Osteoblast (primary cell): ENCODE measurements at regions not wholly inside any gene's neighbourhood (a gene's known extent, or its start where the extent isn't known, plus 50 kb on each side); places are given as distances from the start of the nearest gene placed in this dataset.
A peak's percentile ranks its signal among the peaks of the same experiment; 100 is the strongest.
"Not testable (repeated sequence)": the region's sequence is repeated elsewhere in the genome, so short reads cannot be mapped to it uniquely, and the experiment has no call there.

Experiments
- DNase-seq: peaks from one replicate; pipeline ENCODE4 v3.0.0; 2011; ENCODE audit warnings: low spot score, mixed read lengths; ENCODE audit not compliant: insufficient read length; ENCODE audit errors: missing footprints
- H2AFZ ChIP-seq: 2 replicates; pipeline ENCODE4 v1.6.0; 2011; ENCODE audit warnings: mild to moderate bottlenecking, low read length
- H3K27ac ChIP-seq: 2 replicates; pipeline ENCODE4 v1.5.1; 2011; ENCODE audit warnings: mild to moderate bottlenecking, low read depth, low read length, moderate library complexity
- H3K27me3 ChIP-seq: 2 replicates; pipeline ENCODE4 v1.6.0; 2012; ENCODE audit warnings: mild to moderate bottlenecking, control low read depth, inconsistent platforms, low read length, moderate library complexity; ENCODE audit not compliant: insufficient read depth
- H3K36me3 ChIP-seq: 2 replicates; pipeline ENCODE4 v1.5.1; 2011; ENCODE audit warnings: mild to moderate bottlenecking, low read length, control low read depth, moderate library complexity; ENCODE audit not compliant: insufficient read depth
- H3K4me1 ChIP-seq: 2 replicates; pipeline ENCODE4 v1.5.1; 2011; ENCODE audit warnings: mild to moderate bottlenecking, low read length, control low read depth, moderate library complexity; ENCODE audit not compliant: insufficient read depth
- H3K4me2 ChIP-seq: 2 replicates; pipeline ENCODE4 v1.6.0; 2011; ENCODE audit warnings: mild to moderate bottlenecking, low read length; ENCODE audit not compliant: insufficient read depth
- H3K4me3 ChIP-seq: fragments of 200-600 bp; sonication (generic); 3 replicates; pipeline ENCODE4 v1.5.1; 2012; ENCODE audit warnings: mild to moderate bottlenecking, low read length, inconsistent platforms; ENCODE audit not compliant: insufficient read depth
- H3K79me2 ChIP-seq: 2 replicates; pipeline ENCODE4 v1.6.0; 2012; ENCODE audit warnings: mild to moderate bottlenecking, low read length, control low read depth, inconsistent platforms; ENCODE audit not compliant: insufficient read depth
- H3K9me3 ChIP-seq: 2 replicates; pipeline ENCODE4 v1.5.1; 2011; ENCODE audit warnings: low read depth, low read length, control low read depth
- H4K20me1 ChIP-seq: 2 replicates; pipeline ENCODE4 v1.6.0; 2012; ENCODE audit warnings: mild to moderate bottlenecking, low read length, control low read depth; ENCODE audit not compliant: insufficient read depth
- CTCF ChIP-seq: IDR thresholded peaks from 2 replicates; pipeline ENCODE4 v1.5.1; 2011; ENCODE audit warnings: mild to moderate bottlenecking, low read depth, low read length, moderate library complexity; ENCODE audit errors: extremely low read depth

DNA sequence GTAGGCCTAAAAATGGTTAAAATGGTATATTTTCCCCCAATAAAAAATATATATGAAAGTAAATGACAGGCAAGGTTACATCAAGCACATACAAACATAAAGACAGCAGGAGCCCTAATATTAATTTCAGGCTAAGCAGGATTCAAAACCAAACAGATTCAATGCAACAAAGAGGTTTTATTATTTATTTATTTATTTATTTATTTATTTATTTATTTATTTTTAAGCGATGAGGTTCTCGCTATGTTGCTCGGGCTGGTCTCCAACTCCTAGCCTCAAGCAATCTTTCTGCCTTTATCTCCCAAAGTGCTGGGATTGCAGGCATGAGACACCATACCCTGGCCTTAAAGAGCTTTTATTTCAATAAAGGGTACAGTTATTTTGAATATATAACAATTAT is 106.4 kb upstream of the SHB start:
- Histone ChIP-seq H3K4me1 (no peaks in the 10 kb centered on the region), H3K79me2 (no peaks in the 10 kb centered on the region), H2AFZ (no peak overlapping the region), H3K36me3 (no peaks in the 10 kb centered on the region), H4K20me1 (no peaks in the 10 kb centered on the region), H3K4me3 (no peak overlapping the region), H3K4me2 (no peak overlapping the region), H3K27ac (no peak overlapping the region), H3K27me3 (peaks cover 4% of the 10 kb centered on the region), H3K9me3 (peaks cover 2% of the 10 kb centered on the region)
- DNase-seq: no peak
- TF ChIP-seq CTCF: no peak

DNA sequence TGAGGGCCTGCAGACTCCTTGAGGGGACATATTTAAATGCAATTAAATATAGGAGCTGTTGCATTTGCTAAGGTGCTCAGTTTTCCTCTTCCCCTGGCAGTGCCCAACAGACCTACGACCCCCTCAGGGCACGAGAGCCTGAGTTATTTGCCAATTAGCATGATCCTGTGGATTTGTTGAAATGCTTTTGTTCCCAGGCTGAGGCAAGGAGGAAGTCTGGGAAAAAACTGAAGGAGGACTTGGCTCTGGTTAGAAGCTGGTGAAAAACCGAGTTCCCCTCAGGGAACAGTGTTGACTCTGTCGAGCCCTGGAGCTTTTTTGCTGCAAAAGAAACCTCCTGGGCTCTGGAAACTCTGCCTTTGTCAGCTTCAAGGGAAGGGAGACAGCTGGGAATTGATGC is 103.6 kb upstream of the SHB start:
- Histone ChIP-seq H3K4me3 (no peak overlapping the region), H3K79me2 (no peaks in the 10 kb centered on the region), H3K36me3 (no peaks in the 10 kb centered on the region), H3K4me2 (no peak overlapping the region), H3K27me3 (peaks cover 4% of the 10 kb centered on the region), H3K9me3 (peaks cover 3% of the 10 kb centered on the region), H2AFZ (no peak overlapping the region), H3K27ac (no peak overlapping the region), H4K20me1 (no peaks in the 10 kb centered on the region), H3K4me1 (no peaks in the 10 kb centered on the region)
- DNase-seq: peak; percentile 30
- no peak for TF ChIP-seq CTCF

DNA sequence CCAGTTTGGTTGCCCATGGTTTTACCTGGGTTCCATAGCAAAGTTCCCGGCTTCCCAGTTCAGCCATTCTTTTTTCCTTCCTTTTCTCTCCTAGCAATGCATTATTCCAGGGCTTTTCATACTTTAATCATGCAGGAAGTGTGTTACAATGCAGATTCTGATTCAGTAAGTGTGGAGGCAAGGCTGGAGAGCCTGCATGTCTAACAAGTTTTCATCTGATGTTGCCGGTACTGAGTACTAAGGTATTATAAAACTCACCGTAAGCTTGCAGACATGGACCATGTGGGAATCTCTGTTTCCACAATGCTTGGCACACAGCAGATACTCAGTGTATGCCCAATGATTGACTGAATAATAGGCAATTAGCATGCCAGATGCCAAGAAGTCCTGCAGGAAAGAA is 102.9 kb upstream of the SHB start:
- no peak overlapping the region for H3K4me2 ChIP-seq
- TF ChIP-seq CTCF: no peak
- peak; percentile 29 for DNase-seq

GRCh38 chr9:38171538-38171884 is 102.5 kb upstream of the SHB start:
- no peak overlapping the region for H2AFZ ChIP-seq
- H3K4me1 ChIP-seq: no peaks in the 10 kb centered on the region
- H3K4me3 ChIP-seq: no peak overlapping the region
- no peaks in the 10 kb centered on the region for H3K36me3 ChIP-seq
- H3K27ac ChIP-seq: no peak overlapping the region
- peaks cover 4% of the 10 kb centered on the region for H3K27me3 ChIP-seq
- no peak for TF ChIP-seq CTCF
- H3K9me3 ChIP-seq: peaks cover 3% of the 10 kb centered on the region
- no peak for DNase-seq
- H3K79me2 ChIP-seq: no peaks in the 10 kb centered on the region
- no peaks in the 10 kb centered on the region for H4K20me1 ChIP-seq
- H3K4me2 ChIP-seq: no peak overlapping the region

More for the DNA sequence above, 102.9 kb upstream of the SHB start:
- Histone ChIP-seq H3K79me2 (no peaks in the 10 kb centered on the region), H4K20me1 (no peaks in the 10 kb centered on the region), H3K27me3 (peaks cover 4% of the 10 kb centered on the region), H2AFZ (no peak overlapping the region), H3K9me3 (peaks cover 3% of the 10 kb centered on the region), H3K27ac (no peak overlapping the region), H3K4me3 (no peak overlapping the region), H3K4me1 (no peaks in the 10 kb centered on the region), H3K36me3 (no peaks in the 10 kb centered on the region)

- not testable (repeated sequence) for H3K4me1 ChIP-seq, H3K27me3 ChIP-seq, H2AFZ ChIP-seq, H4K20me1 ChIP-seq, H3K79me2 ChIP-seq, H3K9me3 ChIP-seq, H3K4me3 ChIP-seq, H3K27ac ChIP-seq, H3K4me2 ChIP-seq, H3K36me3 ChIP-seq
- DNase-seq: peak; percentile 66
Observed at GRCh38 chr9:38170763-38171537, 101.9 kb upstream of the SHB start.

GRCh38 chr9:38170155-38170554 is 101.1 kb upstream of the SHB start:
- H3K9me3 ChIP-seq, H3K27me3 ChIP-seq, H3K4me3 ChIP-seq, H3K27ac ChIP-seq, H3K36me3 ChIP-seq, H3K4me1 ChIP-seq, H2AFZ ChIP-seq, DNase-seq, H3K4me2 ChIP-seq, H4K20me1 ChIP-seq, H3K79me2 ChIP-seq: not testable (repeated sequence)
